GM23248 (cell line): ENCODE measurements at regions not wholly inside any gene's neighbourhood (a gene's known extent, or its start where the extent isn't known, plus 50 kb on each side); places are given as distances from the start of the nearest gene placed in this dataset.

Experiments used
- EZH2 ChIP-seq: fragments of 200-600 bp; sonication (generic); IDR thresholded peaks from 2 replicates; pipeline ENCODE4 v1.6.1; 2018; ENCODE audit warnings: antibody characterized with exemption, mild to moderate bottlenecking; ENCODE audit not compliant: insufficient read depth, poor library complexity, severe bottlenecking
- EZH2phosphoT487 ChIP-seq: fragments of 200-600 bp; sonication (generic); IDR thresholded peaks from 2 replicates; pipeline ENCODE4 v1.6.1; 2018; ENCODE audit warnings: antibody characterized with exemption, moderate library complexity, mild to moderate bottlenecking, low read depth; ENCODE audit not compliant: insufficient read depth

DNA sequence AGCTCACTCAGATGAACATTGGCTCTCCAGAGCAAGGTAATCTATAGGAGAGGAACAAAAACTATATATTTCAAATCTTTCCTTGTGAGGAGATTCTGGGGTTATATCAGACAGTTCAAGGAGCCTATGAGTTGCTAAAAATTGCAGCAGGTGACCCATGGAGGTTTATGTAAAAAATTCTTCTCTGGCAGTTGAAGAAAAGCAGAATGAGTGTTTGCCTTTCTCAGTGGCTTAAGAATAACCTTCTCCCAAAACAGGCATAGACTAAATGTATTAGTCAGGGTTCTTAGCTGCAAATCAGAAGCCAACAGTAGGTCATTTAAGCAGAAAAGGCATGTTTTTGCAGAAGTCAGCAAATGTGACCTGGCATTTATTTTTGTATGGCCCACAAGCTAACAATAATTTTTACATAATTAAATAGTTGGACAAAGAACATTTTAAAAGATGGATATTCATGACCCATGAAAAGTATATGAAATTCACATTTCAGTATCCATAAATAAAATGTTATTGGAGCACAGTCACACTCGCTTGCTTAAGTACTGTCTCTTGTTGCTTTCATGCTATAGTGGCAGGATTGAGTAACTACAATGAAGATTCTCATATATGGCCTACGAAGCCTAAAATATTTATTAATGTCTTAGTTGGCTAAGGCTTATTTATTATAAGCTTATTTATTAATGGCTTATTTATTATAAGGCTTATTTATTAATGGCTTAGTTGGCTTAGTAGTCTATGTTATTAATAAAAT lies 93.4 kb upstream of the TLK1 start:
- TF ChIP-seq EZH2 (no peak), EZH2phosphoT487 (no peak)
